GM19238 (cell line): ENCODE measurements at regions not wholly inside any gene's neighbourhood (a gene's known extent, or its start where the extent isn't known, plus 50 kb on each side); places are given as distances from the start of the nearest gene placed in this dataset.
"Not testable (repeated sequence)": the region's sequence is repeated elsewhere in the genome, so short reads cannot be mapped to it uniquely, and the experiment has no call there.

Experiments used
- DNase-seq: peaks from one replicate; pipeline ENCODE4 v3.0.0; 2011; ENCODE audit warnings: low spot score; ENCODE audit not compliant: insufficient read length

DNA sequence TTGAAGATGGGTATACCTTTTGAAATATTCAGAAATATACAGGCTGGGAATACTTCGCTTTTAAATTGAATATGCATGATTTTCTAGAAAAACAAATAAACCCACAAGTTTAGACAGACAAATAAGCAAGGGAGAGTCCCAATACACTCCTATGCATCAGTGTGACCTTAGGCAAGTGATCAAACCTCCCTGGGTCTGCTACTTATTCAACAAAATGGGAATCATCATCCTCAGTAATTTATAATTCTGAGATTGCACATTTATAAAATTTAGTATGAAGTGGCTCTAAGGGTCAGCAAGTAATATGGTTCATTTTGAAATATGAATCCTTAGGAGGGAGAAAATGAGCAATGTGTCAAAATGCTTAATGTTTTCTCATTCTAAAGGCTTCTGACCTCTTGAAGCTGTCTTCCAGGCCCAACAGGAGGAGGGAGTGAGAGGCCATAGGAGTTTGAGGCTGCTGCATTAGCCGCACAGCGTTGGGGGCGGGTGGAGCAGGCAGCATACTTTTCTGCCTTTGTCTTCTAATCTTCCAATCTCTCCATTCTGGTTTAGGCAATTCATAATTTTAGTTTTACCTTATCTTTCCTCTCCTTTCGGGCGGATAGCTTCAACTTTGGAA lies 155.1 kb downstream of the TRIB2 start:
- DNase-seq = no peak

DNA sequence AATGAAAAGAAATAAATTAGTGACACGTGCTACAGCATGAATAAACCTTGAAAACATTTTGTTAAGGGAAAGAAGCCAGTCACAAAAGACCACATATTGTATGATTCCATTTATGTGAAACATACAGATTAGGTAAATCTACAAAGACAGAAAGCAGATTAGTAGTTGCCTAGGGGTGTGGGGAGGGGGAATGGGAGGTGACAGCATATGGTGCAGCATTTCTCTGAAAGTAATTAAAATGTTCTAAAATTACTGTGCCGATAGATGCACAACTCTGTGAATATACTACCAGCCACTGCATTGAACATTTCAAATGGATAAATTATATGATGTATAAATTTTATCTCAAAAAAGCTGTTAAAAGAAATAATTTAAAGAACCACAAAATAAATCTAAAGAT lies 161.0 kb downstream of the TRIB2 start:
- no peak for DNase-seq

DNA sequence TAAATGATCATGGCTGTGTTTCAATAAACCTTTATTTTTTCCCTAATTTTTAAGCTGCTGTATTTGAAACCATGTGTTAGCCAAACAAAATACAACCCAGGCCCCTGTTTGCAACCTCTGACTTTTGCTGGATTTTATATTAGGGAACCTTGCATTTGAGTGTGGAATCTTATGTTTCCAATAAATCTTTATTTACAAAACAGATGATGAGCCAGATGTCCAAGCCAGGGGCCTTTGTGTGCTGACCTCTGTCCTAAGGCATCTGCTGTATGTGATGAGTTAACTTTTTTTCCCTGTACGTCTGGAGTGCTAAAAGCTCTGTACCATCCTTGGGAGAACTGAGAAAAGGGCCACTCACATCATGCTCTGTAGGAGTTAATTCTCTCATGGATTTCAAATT lies 162.9 kb downstream of the TRIB2 start:
- no peak for DNase-seq

DNA sequence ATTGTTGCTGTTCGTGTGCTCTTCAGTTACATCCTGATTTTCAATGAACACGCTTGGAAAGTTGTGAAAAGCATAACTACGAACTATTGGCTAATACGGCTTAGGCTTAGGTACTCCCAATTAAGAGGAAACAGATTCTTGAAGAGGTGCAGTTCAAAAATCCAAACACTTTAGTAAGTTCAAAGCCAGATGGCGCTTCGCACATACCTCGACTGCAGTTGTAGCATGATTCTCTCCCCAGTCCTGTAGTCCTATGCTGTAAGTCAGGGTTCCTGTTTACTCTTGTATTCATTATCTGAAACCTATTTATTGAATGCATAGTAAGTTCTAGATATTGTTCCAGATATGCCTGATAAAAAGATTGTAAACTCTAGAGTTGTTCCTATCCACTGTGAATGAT lies 165.2 kb downstream of the TRIB2 start:
- DNase-seq = no peak

DNA sequence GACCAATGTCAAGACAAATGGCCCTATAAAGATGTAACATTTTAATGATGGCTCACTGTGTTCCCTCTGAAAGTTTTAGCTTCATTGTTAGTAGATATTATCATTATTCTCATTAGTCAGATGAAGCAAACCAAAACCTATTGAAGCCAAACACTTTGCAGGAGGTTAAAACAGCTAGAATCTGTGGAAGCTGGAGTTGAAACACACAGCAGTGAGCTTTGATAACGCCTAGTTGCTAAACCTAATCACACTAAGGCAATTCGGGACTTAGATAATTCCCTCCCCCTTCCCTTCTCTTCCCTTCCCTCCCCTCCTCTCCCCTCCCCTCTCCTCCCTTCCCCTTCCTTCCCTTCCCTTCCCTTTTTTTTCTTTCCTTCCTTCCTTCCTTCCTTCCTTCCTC lies 165.7 kb downstream of the TRIB2 start:
- no peak for DNase-seq

DNA sequence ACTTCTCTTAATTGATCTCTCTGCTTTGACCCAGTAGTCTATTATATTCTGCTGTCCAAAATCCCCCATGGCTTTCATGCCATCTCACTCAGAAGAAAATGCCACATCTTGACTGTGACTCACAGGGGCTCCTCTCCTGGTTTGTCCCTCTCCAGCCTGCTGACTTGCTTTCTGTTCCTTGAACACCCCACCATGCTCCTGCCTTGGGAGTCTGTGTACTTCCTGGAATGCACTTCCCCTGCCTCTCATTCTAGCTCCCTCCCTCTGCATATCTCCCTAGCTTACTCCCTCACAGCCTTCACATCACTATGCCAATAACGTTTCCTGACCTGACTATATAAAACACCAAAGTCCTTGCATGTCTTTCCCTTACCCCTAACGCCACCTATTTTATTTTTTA lies 167.2 kb downstream of the TRIB2 start:
- DNase-seq = no peak

DNA sequence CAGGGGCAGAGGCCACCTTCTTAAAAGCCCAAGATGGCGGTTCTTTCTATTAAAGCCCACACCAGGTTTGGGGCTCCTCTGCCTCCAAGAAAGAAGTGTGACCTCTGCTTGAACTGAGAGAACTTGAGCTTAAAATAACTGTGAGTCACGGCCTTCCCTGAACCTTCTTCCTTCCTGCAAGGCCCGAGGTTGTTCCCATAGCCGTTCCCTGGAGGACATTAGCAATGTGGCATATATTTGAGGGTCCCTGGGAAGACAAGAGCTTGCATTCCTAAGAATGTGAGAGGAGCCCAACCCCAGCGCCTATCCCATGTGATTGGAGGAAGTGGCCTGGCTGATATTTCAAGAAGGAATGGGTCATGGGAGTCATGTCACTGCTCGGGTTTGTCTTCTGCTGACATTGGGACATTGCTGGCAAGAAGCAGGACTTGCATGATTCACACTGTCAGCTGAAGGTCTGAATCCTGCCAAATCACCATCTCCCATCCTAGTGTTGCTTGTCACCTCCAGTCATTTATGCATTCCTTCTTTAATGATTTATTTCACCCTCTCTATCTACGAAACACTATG lies 168.1 kb downstream of the TRIB2 start:
- DNase-seq = no peak

DNA sequence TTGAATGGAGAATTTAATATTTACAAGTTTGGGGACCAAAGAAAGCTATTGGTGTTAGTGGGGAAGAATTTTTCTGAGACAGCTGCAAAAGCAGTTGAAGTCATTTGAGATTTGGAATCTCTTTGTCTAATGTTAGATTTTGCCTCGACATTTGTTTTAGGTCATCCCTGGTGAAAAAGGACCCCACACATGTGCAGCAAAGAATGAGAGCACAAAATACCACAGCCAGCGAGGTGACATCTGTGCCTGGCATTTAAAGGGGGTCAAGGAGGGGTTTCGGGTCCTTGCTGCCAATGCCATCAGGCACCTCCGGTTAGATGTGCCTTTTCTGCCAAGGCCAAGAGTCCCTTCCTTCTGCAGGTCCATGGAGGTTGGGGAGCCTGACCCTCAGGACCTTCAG lies 173.3 kb downstream of the TRIB2 start:
- DNase-seq = no peak

DNA sequence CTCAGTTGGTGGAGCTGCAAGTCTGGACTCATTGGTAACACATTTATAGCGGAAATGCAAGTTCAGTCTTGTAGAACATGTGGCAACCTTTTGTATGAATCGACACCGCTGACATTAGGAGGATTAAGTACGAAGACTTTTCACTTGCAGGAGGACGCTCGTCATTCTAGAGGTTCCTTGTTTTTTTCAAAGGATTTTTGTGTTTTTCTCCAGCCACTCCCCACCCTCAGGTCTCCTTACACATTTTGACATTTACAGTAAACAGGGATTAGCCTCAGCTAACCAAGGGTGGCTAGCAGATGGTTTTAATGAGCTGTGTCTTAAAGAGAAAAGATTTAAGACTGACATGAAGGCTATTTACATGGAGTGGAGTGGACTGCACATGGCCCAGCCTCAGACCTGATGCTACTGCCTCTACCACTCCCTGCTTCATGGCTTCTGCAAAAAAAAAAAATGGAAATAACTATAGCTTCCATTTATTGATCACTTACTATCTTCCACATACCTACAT lies 173.8 kb downstream of the TRIB2 start:
- no peak for DNase-seq

DNA sequence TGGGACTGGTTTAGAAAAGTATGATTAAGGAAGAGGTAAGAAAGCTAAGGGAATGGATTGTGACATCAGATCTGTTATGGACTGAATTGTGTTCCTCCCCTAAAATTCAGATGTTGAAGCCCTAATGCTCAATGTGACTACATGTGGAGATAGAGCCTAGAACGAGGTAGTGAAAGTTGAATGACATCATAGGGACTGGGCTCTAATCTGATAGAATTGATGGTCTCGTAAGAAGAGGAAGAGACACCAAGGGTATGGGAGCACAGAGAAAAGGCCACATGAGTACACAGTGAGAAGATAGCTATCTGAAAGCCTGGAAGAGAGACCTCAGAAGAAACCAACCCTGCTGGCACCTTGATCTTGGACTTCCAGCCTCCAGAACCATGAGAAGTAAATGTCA lies 178.3 kb downstream of the TRIB2 start:
- DNase-seq = no peak

DNA sequence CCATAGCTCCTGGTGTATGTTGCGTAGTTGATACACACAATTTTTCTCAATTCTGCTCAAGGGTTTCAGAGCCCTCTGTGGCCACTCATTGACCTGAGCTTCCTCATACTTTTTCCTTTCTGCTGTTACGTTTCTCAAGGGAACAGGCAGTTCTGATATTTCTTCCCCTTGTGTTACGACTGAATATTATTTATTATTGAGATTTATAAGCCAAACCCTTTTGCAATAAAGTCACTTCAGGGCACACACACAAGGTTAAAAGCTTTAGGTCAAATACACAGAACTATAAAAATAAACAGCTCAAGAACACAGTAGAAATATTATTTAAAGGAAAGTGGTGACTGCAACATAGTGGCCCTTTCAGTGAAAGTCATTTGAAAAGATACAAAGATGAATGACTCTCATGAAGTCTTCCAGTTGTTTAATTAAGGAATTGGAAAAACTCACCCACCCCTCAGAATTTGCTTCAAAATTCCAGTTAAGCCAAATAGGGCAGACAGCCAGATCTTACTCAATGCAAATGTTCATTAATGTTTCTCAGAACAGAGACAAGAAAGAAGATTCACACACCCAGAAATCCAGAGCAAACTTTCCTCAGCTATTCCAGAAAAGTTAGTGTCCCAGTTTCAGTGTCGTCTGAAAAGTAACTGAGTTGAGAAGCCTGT lies 179.7 kb downstream of the TRIB2 start:
- DNase-seq = no peak

DNA sequence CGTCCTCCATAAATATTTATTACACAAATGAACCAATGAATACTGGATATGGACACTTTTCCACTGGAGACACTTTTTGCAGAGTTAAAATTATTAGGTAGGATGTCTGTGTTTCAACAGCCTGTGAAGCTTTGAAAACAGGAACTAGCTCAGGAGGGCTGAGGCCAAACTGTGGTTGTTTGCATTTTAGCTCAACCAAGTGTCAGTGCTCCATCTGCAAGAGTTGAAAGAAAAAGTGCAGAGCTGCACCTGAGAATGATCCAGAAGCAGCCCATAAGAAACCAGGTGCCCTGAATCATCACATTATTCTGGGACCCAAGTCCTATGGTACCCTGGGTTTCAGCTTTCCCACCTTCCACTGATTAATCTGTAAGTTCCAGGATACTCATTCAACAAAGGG lies 180.4 kb downstream of the TRIB2 start:
- no peak for DNase-seq

DNA sequence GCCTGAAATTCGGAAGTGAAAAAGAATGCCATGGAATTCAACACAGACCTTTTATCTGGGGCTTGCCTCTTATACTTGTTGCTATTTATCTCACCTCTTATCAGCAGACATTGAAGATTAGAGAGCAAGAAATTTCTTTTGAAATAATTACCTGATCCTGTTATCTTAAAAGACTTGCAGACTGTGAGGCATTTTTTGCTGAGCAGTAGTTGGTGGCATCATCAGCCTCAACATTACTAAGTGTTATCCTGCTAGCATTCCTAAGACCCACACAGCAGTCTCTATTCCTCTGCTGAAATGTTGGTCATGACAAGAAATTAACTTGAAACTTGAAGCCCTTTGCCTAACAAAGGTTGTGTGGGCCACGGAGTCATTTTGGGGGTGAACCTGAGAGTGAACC lies 186.5 kb downstream of the TRIB2 start:
- DNase-seq = no peak

DNA sequence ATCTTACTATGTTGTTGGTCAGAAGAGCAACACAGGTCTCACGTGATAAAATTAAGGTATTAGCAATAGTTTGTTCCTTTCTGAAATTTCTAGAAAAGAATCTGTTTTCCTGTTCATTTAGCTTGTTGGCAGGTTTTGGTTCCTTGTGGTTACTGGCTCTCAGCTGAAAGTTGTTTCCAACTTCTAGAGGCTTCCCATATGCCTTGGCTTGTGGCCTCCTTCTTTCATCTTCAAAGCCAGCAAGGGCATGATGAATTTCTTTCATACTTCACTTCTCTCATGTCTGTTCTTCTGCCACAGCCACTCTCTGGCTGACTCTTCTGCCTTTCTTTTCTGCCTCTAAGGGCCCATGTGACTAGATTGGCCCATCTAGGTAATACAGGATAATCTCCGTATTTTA lies 193.7 kb downstream of the TRIB2 start:
- no peak for DNase-seq

DNA sequence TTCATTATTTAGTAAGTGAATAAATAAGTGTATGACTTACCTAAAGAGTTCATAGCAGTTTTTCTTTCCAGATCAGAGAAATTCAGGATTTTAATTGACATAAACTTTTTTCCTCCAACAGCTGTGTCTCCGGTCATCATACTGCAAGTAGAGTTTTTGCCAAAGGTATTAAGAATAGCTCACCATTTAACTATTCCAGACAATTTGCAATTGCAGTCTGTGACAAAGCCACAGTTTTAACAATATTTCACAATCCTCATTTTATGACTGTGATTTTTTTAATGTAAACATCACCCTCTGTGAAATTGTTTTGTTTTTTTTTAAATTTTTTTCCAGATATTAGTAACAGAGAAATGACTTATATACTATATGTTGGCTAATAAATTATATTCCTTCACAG lies 199.1 kb downstream of the TRIB2 start:
- DNase-seq = no peak

DNA sequence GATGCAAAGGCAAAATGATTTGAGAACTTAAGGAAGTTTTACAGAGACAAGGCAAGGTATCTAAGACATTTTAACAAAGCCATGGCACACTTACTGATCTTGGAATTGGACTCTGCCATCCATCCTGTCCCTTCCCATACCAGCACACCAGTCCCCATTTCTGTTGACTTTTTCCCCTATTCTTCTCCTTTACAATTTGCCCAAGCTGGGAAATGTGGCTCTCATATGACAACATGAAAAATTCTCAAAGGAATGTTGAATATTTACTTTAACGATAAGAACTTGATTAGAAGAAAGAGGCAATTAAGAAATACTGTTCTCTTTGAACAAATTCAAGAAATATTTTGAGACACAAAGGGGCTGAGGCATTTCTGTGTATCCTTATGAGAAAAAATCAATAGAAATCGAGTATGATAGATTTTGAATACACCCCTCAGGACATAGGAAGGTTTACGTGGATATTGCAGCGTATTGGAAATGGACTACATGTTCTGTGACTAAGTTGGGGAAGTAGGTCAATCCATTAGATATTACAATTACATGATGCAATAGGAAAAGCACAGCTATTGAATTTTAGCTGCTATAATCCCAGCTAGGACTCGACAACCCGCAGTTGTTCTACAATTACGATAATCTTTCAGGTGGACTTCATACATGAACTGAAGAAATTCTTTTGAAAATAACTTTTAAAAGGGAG lies 201.6 kb downstream of the TRIB2 start:
- DNase-seq = no peak

DNA sequence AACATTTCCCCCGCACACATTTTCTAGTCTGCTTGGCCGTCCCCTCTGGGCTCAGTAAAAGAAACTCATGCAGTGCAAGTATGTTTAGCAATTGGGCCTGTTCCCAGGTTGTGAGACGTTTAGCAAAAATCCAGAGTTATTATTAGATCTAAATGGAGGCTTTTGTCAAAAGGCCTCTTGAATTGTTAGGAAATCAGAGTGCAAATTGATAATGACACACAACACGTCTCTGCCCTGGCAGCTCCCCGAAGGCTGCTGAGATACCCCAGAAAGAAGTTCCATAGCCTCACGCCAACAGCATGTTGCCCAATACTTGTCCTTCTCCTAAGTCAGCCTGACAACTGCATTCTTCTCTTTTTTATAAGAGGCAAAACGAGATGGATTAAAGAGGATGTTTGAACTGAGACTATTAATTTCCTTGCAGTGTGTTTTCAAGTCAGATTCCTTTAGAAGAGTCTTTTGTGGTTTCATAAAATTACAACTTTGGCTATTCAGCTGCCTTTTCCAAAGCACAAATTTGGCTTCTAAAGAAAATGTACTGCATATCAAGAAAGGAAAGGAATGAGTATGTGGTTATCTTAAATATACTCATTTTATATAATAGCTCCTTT lies 202.2 kb downstream of the TRIB2 start:
- no peak for DNase-seq

DNA sequence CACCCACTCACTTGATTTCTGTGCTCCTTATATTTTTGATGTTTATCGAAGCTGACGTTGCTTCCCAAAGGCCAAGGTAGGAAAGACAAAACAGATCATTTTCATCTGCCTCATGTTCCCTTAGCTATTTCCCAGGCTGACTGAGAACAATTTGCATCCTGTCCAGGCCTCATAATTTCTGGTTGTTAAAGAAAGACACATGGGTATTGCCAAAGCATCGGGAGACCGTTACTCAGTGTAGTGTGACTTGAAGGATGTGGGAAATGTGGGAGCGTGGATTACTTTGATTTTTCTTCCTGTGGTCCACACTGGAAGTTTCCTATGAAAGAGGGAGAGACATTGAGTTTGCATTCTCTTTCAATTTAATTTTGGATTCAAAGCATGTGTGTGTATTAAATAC lies 204.6 kb downstream of the TRIB2 start:
- DNase-seq = no peak

DNA sequence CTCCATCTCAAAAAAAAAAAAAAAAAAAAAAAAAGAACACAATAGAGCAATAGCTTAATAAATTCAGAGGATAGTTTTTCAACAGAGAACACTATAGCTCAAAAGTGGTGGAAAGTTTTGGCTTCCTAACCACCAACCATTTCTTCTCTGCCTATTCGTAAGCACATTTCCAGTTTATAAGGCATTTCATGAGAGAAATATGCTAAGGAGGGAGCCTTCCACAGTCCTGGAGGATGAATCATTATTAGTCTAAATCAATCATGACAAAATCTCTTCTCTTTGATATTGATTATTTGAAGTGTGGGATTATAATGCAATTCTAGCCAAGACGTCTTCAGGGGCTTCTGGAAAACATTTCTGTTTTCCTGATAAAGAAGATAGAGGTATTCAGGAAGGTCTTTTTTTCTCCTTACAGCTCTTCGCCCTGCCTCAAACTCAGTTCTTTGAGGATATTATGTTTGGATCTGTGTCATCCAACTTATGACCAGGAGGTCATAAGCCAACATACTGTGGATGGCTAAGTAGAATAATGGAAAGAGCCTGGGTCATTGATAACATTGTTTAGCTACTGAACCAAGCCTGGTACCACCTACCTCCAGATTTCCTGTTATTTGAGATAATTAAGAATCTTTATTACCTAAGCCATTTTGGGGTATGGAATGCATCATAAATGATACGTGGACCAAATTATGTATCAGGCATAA lies 207.3 kb downstream of the TRIB2 start:
- DNase-seq = no peak

DNA sequence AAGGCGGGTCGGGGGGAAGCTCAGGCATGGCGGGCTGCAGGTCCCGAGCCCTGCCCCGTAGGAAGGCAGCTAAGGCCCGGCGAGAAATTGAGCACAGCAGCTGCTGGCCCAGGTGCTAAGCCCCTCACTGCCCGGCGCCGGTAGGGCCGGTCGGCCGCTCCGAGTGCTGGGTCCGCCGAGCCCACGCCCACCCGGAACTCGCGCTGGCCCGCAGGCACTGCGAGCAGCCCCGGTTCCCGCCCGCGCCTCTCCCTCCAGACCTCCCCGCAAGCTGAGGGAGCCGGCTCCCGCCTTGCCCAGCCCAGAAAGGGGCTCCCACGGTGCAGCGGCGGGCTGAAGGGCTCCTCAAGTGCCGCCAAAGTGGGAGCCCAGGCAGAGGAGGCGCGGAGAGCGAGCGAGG lies 209.9 kb downstream of the TRIB2 start:
- DNase-seq = not testable (repeated sequence)

DNA sequence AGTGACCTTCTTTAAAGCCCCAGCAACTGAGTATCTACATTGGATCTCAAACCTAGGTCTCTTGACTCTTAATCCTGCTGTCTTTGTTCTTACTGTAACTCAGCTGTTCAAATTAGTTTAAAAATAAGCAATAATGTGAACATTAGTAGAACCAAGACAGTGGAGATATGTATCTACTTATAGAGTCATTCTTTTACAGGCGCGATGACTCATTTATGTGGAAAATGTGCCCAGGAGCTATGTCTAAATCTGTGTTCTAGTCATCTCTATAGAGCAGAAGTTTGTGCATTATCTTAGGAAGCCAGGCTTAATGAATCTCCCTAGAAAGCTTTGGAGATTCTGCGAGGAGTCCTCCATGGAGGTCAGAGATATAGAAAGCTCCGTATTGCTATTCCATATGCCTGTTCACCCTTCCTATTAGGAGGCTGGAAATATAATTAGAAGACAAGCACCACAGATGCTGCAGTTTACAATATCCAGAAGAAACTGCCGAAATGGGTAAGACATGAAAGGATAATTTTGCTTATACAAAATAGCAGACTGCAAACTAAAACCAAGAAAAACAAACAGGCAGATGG lies 211.6 kb downstream of the TRIB2 start:
- no peak for DNase-seq
